ENCODE measurements at regions not wholly inside any gene's neighbourhood (a gene's known extent, or its start where the extent isn't known, plus 50 kb on each side); places are given as distances from the start of the nearest gene placed in this dataset.

- Mint-ChIP-seq H3K27ac (no peak overlapping the region), H3K4me1 (ENCODE audit: low read depth) (no peaks in the 10 kb centered on the region), H3K36me3 (ENCODE audit: low read depth) (no peaks in the 10 kb centered on the region; the same call in 1 of the 2 replicates), H3K27me3 (ENCODE audit: insufficient read depth) (peaks cover 2% of the 10 kb centered on the region), H3K9me3 (peaks cover 54% of the 10 kb centered on the region), H3K4me3 (no peak overlapping the region)
- TF ChIP-seq CTCF (IDR thresholded peaks at IDR 0.05) = no peak
- no peak for DNase-seq
Observed at GRCh38 chr12:128088926-128089325, 178.0 kb upstream of the TMEM132C start.

- Mint-ChIP-seq H3K4me3 (no peak overlapping the region), H3K27me3 (ENCODE audit: insufficient read depth) (peaks cover 2% of the 10 kb centered on the region), H3K4me1 (ENCODE audit: low read depth) (no peaks in the 10 kb centered on the region), H3K27ac (no peak overlapping the region), H3K9me3 (peaks cover 55% of the 10 kb centered on the region), H3K36me3 (ENCODE audit: low read depth) (no peaks in the 10 kb centered on the region; the same call in 1 of the 2 replicates)
- no peak for TF ChIP-seq CTCF (IDR thresholded peaks at IDR 0.05)
- no peak for DNase-seq
Observed at GRCh38 chr12:128089961-128090360, 177.0 kb upstream of the TMEM132C start.

- no peak overlapping the region for H3K4me3 Mint-ChIP-seq
- H3K27ac Mint-ChIP-seq = no peak overlapping the region
- peaks cover 55% of the 10 kb centered on the region for H3K9me3 Mint-ChIP-seq
- H3K36me3 Mint-ChIP-seq (ENCODE audit: low read depth) = no peaks in the 10 kb centered on the region; the same call in 1 of the 2 replicates
- H3K27me3 Mint-ChIP-seq (ENCODE audit: insufficient read depth) = peaks cover 2% of the 10 kb centered on the region
- H3K4me1 Mint-ChIP-seq (ENCODE audit: low read depth) = no peaks in the 10 kb centered on the region
- no peak for TF ChIP-seq CTCF (IDR thresholded peaks at IDR 0.05)
- DNase-seq = no peak
Observed at GRCh38 chr12:128091101-128091720, 175.8 kb upstream of the TMEM132C start.

- H3K36me3 Mint-ChIP-seq (ENCODE audit: low read depth) = no peaks in the 10 kb centered on the region; the same call in 1 of the 2 replicates
- no peak for TF ChIP-seq CTCF (IDR thresholded peaks at IDR 0.05)
- H3K4me1 Mint-ChIP-seq (ENCODE audit: low read depth) = no peaks in the 10 kb centered on the region
- DNase-seq = no peak
- no peak overlapping the region for H3K27ac Mint-ChIP-seq
- H3K4me3 Mint-ChIP-seq = no peak overlapping the region
- H3K27me3 Mint-ChIP-seq (ENCODE audit: insufficient read depth) = peaks cover 2% of the 10 kb centered on the region
- peaks cover 57% of the 10 kb centered on the region for H3K9me3 Mint-ChIP-seq
Observed at GRCh38 chr12:128091951-128092382, 175.0 kb upstream of the TMEM132C start.

- Mint-ChIP-seq H3K27ac (no peak overlapping the region), H3K9me3 (peaks cover 57% of the 10 kb centered on the region), H3K4me1 (ENCODE audit: low read depth) (no peaks in the 10 kb centered on the region), H3K27me3 (ENCODE audit: insufficient read depth) (no peaks in the 10 kb centered on the region; the same call in 1 of the 2 replicates), H3K4me3 (no peak overlapping the region), H3K36me3 (ENCODE audit: low read depth) (no peaks in the 10 kb centered on the region)
- TF ChIP-seq CTCF (IDR thresholded peaks at IDR 0.05) = no peak
- DNase-seq = no peak
Observed at GRCh38 chr12:128098730-128099129, 168.2 kb upstream of the TMEM132C start.
